ENCODE measurements at regions not wholly inside any gene's neighbourhood (a gene's known extent, or its start where the extent isn't known, plus 50 kb on each side); places are given as distances from the start of the nearest gene placed in this dataset.

DNA sequence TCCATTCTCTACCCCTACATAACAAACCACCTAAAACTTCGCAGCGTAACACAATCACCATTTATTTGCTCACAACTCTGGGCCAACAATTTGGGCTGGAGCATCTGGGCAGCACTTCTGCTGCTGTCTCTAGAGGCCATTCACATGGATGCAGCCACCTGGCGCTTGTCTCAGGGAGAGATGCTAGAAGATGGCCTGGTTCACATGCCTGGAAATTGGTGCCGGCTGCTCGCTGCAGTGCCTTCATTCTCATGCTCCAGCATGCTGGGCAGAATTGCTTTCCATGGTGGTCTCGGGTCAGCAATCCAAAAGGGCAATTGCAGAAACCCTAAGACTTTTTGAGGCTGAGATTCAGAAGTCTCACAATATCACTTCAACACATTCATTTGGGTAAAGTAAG lies 157.4 kb downstream of the SUCLG1 start:
- TF ChIP-seq, protein P1, sequence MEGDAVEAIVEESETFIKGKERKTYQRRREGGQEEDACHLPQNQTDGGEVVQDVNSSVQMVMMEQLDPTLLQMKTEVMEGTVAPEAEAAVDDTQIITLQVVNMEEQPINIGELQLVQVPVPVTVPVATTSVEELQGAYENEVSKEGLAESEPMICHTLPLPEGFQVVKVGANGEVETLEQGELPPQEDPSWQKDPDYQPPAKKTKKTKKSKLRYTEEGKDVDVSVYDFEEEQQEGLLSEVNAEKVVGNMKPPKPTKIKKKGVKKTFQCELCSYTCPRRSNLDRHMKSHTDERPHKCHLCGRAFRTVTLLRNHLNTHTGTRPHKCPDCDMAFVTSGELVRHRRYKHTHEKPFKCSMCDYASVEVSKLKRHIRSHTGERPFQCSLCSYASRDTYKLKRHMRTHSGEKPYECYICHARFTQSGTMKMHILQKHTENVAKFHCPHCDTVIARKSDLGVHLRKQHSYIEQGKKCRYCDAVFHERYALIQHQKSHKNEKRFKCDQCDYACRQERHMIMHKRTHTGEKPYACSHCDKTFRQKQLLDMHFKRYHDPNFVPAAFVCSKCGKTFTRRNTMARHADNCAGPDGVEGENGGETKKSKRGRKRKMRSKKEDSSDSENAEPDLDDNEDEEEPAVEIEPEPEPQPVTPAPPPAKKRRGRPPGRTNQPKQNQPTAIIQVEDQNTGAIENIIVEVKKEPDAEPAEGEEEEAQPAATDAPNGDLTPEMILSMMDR (IDR thresholded peaks at IDR 0.05) = no peak
- no peak for TF ChIP-seq POLR2A (IDR thresholded peaks at IDR 0.05)
